SHP77 (cell line): ENCODE measurements at regions not wholly inside any gene's neighbourhood (a gene's known extent, or its start where the extent isn't known, plus 50 kb on each side); places are given as distances from the start of the nearest gene placed in this dataset.
"Not testable (repeated sequence)": the region's sequence is repeated elsewhere in the genome, so short reads cannot be mapped to it uniquely, and the experiment has no call there.

ENCODE experiments used
- DNase-seq, 2 experiments: peaks; one replicate each; lab custom pipeline; 2025; lab: John Stamatoyannopoulos, UW

- not testable (repeated sequence) for DNase-seq
These were observed 245.9 kb downstream of the BCL2L11 start for GRCh38 chr2:111366641-111367029.

GRCh38 chr2:111367080-111367479, 246.4 kb downstream of the BCL2L11 start:
- DNase-seq, result not testable (repeated sequence)

GRCh38 chr2:111367871-111368270, 247.2 kb downstream of the BCL2L11 start:
- not testable (repeated sequence) for DNase-seq

- not testable (repeated sequence) for DNase-seq
These were observed 247.6 kb downstream of the BCL2L11 start for GRCh38 chr2:111368288-111368687.

DNA sequence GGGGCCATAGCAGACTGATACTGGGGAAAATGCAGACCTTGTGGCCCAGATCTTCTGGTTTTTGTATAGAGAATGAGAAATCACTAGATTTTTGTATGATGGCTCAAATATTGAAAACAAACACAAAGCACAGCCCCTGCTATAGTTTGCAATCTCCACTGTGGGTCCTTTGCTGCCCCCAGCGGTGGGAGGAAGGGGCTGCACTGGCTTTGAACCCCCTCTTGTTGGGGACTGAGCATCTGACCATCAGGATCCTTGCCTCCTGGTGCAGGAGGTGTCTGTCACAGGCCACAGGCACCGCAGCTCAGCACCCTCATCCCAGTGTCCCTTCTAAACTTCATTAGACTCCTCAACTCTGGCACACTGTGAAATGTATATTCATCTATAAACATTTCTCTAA, 252.3 kb downstream of the BCL2L11 start:
- not testable (repeated sequence) for DNase-seq

- not testable (repeated sequence) for DNase-seq
These were observed 253.3 kb downstream of the BCL2L11 start for GRCh38 chr2:111373989-111374388.

DNA sequence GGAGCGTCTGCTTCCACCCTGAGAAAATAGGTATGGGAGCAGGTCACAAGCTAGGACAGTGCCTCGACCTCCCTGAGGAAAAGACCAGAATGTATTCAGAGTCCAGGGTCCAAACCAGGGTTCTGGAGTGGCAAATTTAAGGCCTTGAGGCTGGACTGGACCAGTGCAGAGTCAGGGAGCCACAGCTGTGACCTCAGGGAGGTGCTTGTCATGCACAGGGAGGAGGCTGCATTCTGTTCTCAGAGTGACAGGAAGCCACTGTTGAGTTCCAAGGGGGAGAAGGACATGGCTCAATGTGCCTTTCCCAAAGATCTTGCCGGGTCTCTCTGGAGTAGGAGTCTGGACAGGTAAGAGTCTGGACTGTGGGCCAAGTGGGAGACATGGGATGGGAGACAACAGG, 254.0 kb downstream of the BCL2L11 start:
- not testable (repeated sequence) for DNase-seq

DNA sequence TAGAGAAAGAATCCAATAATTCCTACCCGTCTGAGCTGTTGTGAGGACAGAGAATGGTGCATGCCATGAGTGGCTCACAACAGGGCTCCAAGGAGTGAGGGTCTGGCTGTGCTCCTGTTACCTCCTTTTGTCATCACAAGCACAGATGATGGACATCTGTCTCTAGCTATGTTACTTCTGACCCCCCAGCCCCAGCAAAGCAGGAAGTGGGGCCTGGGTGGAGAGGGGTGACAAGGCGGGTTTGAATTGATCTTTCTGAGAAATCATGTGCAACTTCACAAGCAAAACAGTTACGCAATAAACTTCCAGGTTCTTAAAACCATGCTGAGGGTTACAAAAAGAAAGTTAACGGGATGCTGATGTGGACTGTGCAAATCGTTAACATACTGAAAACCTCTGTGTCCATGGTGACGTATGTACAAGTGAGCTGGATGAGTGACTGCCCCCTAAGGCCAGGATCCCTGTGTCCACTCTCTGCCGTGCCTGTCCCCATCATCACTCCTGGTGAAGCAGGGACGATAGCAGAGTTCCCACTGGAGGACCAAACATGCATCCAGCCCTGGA, 254.7 kb downstream of the BCL2L11 start:
- not testable (repeated sequence) for DNase-seq

GRCh38 chr2:111376272-111376970, 255.7 kb downstream of the BCL2L11 start:
- DNase-seq, result not testable (repeated sequence)

- not testable (repeated sequence) for DNase-seq
These were observed 256.2 kb downstream of the BCL2L11 start for GRCh38 chr2:111376971-111377352.

DNA sequence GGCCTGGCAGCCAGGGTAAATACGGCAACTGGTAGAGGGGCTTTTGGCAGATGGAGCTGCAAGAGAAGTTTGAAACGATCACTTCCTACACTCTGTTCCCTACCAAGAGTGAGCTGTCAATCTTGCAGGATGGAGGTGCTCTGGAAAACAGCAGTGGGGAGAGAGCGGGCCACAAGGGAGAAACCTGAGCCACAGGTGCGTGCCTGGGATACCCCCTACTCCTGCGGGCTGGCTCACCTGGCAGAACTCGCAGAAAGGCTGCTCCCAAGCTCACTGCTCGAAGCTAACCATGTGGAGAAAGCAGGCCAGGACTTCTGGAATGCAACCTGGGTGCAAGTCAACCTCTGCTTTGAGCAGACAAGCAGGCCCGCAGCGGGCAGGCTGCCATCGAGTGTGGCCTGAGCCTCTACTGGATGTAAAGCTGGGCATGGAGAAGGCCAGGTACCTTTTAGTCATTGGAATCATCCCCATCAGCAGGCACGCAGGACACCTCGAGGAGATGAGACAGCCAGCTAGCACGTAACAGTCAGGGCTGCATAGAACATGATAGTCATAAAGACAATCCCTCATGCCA, 256.8 kb downstream of the BCL2L11 start:
- DNase-seq, result not testable (repeated sequence)

GRCh38 chr2:111378348-111378747, 257.6 kb downstream of the BCL2L11 start:
- DNase-seq, result not testable (repeated sequence)

GRCh38 chr2:111380733-111381439, 260.2 kb downstream of the BCL2L11 start:
- not testable (repeated sequence) for DNase-seq

- DNase-seq, result not testable (repeated sequence)
These were observed 261.0 kb downstream of the BCL2L11 start for GRCh38 chr2:111381530-111382306.

GRCh38 chr2:111382507-111382906, 261.8 kb downstream of the BCL2L11 start:
- not testable (repeated sequence) for DNase-seq

- DNase-seq, result not testable (repeated sequence)
These were observed 262.6 kb downstream of the BCL2L11 start for GRCh38 chr2:111383311-111383710.

DNA sequence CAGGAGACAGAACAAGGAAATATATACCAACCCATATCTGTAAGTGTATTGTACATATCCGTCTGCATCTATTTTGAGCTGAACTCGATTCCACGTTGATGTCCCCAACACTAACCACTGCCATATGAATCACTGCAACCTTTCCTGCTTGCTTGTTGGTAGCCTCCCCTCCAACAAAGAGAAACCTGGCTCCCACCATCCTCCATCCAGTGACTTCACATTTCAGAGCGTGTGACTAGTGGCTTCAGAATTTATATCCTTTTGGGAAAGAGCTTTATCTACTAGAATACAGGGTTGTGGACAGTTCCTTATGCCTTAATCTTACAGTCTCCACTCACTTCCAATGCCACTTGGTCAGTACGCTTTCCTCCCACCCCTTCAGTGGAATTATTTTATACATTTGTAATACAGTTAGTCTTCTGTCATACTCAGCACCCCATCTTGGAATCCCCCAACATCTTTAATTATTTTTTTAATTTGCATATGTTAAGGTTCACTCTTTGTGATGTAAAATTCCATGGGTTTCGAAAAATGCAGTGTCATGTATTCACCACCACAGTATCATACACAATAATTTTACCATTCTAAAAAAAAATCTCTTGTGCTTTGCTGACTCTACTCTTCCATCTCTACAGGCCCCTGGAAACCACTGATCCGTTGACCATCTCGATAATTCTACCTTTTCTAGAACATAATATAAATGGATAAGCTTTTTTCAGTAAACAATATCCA, 264.7 kb downstream of the BCL2L11 start:
- DNase-seq, result not testable (repeated sequence)

GRCh38 chr2:111390605-111391004, 269.9 kb downstream of the BCL2L11 start:
- not testable (repeated sequence) for DNase-seq

DNA sequence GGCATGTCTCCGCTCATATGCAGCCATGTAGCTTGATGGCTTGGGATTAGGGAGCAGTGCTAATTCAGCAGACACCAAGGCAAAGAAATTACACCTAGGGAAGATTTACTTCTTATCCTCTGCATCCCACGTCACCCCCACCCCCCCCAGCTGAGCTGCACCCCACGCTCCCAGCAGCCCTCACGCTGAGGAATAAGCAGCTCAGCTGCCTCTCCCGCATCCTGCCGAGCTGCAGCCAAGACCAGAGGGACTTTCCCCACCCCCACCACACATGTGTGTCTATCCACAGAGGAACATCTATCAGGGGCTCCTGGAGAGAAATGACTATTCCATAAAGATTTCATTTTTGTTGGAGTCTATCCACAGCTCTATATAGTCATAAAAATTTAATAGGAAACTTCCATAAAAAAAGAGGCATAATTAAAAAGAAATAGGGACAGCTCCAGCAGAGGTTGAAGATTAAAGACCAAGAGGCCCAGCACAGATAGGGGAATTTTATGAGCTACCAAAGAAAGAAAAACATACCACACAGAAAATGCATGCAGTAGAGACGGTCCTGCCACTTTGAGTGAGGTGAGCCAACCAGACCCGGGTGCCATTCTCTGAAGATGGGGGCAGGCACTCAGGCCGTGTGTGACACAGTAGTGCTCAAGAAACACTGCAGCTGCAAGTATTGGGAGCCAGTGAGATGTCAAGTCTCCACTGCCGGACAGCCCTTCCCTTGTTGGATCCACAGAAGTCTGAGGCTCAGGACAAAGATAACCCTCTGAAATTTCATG, 274.8 kb downstream of the BCL2L11 start:
- DNase-seq, result not testable (repeated sequence)

- not testable (repeated sequence) for DNase-seq
These were observed 280.0 kb downstream of the BCL2L11 start for GRCh38 chr2:111400598-111401253.
